ENCODE measurements at regions not wholly inside any gene's neighbourhood (a gene's known extent, or its start where the extent isn't known, plus 50 kb on each side); places are given as distances from the start of the nearest gene placed in this dataset.

GRCh38 chr12:14200598-14200997 lies 164.9 kb upstream of the ATF7IP start:
- TF ChIP-seq, protein P1, sequence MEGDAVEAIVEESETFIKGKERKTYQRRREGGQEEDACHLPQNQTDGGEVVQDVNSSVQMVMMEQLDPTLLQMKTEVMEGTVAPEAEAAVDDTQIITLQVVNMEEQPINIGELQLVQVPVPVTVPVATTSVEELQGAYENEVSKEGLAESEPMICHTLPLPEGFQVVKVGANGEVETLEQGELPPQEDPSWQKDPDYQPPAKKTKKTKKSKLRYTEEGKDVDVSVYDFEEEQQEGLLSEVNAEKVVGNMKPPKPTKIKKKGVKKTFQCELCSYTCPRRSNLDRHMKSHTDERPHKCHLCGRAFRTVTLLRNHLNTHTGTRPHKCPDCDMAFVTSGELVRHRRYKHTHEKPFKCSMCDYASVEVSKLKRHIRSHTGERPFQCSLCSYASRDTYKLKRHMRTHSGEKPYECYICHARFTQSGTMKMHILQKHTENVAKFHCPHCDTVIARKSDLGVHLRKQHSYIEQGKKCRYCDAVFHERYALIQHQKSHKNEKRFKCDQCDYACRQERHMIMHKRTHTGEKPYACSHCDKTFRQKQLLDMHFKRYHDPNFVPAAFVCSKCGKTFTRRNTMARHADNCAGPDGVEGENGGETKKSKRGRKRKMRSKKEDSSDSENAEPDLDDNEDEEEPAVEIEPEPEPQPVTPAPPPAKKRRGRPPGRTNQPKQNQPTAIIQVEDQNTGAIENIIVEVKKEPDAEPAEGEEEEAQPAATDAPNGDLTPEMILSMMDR (conservative IDR thresholded peaks at IDR 0.05; ENCODE audit: low read depth, low read length), result no peak
- TF ChIP-seq EZH2 (IDR thresholded peaks at IDR 0.05; ENCODE audit: low read length, unreplicated experiment), result no peak
- TF ChIP-seq EZH2phosphoT487 (IDR thresholded peaks at IDR 0.05; ENCODE audit: borderline replicate concordance, low read length), result no peak
